GM19193 (cell line): ENCODE measurements at regions not wholly inside any gene's neighbourhood (a gene's known extent, or its start where the extent isn't known, plus 50 kb on each side); places are given as distances from the start of the nearest gene placed in this dataset.

Source experiments
- POLR2A ChIP-seq: IDR thresholded peaks from 4 replicates; pipeline ENCODE4 v1.6.1; 2011; ENCODE audit not compliant: insufficient read depth, insufficient read length; ENCODE audit errors: extremely low read depth

DNA sequence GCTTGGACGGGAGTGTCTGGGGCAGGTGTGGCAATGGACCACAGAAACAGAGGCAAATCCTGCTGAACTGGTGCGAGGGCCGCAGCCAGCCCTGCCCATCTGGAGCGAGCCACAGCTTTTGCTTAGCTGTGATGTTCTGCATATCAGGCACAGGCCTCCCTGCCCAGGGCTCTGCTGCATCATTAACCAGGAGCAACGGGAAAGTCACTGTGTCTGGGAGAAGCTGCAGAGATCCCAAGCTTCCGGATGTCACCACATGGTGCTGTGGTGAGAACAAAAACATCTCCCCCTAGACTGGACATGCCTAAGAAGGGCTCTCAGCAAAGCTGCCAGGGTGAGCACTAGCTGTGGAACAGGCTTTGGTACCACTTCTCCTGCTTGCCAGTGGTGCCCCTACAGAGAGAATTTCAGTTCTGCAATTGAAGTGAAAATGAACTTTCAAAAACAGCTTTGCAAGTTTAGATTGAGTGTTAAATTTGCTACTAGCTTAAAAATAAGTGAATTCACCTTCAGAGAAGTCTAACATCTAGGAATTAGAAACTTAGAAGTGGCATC is 172.9 kb upstream of the MYT1L start:
- TF ChIP-seq POLR2A, result no peak

DNA sequence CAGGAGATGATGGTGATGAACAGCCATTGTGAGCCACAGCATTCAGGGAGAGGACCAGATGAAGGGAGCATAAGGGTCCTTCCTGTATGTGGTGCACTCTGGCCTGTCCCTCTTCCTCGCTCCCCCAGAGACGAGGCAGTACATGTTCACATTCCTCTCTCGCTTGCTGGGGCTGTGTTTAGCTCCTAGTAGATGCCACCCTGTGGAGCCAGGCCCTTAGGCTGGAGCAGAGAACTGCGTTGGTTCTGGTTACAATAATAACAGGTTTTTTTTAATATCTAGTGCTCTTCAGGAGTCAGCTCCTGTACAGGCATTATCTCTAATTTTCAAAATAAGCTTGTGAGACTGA is 171.1 kb upstream of the MYT1L start:
- no peak for TF ChIP-seq POLR2A

DNA sequence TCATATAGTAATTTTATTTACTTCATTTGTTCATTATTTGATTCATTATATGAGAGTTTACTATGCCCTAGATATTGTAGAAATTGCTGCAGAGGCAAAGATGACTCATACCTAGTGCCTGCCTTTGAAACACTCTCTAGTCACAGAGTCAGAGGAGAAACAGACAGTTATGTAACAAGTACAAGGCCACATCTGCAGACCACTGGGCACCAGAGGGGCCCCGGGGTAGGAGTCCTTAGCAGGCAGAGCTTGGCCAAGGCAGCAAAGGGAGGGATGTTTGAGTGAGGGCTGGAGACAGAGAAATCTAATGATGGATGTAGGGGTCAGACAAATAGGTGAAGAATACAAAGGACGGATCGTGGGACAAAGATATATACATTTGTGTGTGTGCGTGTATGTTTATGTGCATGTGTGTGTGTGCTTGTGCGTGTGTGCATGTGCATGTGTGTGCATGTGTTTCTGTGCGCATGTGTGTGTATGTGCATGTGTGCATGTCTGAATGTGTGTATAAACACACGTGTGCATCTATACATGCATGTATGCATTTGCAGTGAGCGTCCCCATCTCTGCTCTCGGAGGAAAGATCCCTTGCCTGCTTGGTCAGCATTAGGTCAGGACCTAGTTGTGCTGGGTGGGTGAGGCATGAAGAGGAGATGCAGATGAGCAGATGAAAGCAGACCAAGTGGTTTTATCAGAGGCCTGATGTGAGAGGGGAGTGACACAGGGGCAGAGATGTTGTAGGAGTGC is 170.6 kb upstream of the MYT1L start:
- no peak for TF ChIP-seq POLR2A

DNA sequence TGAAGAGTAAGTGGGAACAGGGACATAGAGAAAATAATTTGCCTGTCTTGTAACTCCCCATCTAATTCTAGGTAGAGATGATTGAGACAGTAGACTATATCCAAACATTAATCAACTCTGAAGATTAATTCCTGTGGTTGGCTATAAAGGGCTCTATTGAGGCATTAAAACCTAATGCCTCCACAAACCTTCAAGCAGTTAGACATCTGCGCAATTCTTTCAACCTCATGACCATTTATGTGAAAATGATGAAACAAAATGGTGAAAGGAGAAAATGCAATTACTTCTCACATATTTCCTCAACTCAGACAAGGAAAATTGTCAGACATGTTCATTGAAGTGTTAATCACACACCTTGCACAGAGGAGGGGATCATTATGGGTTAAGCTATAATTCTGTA is 164.5 kb upstream of the MYT1L start:
- no peak for TF ChIP-seq POLR2A

DNA sequence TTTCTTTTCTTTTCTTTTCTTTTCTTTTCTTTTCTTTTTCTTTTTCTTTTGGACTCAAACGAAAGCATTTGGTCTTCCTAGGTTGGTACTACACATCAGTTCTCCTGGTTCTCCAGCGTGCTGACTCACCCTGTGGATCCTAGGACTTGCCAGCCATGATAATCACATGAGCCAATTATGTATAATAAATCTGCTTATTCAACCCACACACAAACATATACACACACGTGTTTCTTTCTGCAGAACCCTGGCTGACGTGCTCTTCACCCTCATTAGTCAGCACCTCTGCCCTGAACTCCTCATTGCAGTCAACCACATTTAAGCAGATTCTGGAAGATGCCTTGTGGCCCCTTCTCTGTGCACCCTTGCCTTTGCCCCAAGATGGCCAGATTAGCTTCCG is 162.4 kb upstream of the MYT1L start:
- no peak for TF ChIP-seq POLR2A

DNA sequence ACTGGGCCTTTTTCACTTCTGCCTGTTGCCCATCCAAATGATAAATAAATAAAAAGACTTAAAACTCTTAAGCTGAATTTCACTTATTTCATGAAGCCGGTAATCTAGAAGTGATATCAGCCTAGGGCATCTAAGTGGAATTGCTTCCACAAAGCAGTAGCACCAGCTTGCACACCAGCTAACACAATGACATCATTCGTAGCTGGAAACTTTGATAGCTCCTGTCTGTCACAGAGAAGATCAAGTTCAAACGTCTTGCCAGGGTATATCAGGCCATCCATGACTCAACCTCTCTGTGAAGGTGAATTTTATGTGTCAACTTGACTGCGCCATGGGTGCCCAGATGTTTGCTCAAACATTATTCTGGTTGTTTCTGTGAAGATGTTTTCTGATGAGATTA is 161.7 kb upstream of the MYT1L start:
- no peak for TF ChIP-seq POLR2A

DNA sequence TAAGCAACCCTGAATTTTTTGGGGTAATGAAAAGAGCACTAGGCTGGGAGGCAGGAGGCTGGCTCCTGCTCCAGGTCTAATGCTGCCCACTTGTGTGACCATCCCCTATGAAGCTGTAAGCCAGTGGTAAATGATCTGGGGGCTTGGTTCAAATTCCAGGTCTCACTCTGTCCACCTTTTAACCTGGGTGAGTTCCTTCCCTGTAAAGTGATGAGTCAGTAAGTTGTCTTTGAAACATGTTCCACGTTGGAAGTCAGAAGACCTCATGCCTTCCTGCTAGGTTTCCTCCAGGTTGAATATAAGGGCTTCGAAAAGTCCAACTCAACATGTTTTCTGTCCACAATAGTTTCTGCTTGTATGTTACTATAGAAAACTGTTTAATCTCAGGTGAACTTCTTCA is 160.9 kb upstream of the MYT1L start:
- no peak for TF ChIP-seq POLR2A

DNA sequence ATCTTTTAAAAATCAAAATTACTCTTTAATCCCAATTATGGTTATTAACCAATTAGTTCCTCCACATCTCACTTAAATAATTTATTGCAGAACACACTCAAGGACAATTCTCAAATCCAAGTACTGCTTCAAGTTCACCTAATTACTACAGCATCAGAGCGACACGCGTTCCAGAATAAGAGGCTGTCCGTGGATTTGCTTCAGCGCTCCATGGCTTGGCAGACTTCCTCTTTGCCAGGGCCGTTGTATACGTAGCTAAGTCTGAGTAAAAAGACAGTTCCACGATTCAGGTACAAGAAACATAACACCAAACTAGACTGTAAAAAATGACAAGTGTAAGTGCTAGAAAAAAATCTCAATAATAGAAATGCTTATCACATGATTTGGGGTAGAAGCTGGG is 153.2 kb upstream of the MYT1L start:
- no peak for TF ChIP-seq POLR2A

DNA sequence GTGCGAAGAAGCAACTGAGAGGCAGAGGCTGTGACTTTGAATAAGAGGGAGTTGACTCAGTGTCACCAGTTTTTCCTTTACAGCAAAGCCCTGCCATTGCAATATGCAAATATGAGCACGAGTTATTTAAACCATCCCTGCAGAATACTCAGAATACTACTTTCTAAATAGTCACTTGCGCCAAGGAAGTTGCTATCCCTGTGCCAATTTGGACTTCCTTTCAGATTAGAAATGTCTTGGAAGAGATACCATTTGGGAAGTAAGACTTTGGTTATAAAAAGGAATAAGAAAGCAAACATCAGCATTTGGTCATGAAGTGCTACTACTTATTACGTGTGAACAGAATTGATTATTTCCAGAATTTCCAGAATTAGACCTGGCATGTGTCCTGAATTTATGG is 151.8 kb upstream of the MYT1L start:
- TF ChIP-seq POLR2A, result no peak

DNA sequence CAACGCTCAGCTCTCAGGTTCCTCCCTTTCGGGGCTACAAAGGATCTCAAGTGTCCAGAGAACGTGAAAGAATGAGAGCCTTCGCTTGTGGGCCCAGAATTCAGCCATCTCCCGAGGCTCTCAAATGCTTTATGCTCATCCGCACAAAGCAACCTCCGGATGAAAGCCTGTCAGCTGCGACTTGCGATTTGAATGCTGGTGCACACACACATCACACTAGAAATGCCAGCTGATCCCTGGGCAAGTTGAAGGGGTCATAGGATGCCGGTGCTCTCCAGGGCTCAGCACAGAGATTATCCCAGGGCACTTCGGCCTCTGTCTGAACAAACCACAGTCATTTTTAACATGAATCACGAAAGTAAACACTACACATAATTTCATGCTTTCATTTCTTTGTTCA is 141.8 kb upstream of the MYT1L start:
- TF ChIP-seq POLR2A, result no peak

DNA sequence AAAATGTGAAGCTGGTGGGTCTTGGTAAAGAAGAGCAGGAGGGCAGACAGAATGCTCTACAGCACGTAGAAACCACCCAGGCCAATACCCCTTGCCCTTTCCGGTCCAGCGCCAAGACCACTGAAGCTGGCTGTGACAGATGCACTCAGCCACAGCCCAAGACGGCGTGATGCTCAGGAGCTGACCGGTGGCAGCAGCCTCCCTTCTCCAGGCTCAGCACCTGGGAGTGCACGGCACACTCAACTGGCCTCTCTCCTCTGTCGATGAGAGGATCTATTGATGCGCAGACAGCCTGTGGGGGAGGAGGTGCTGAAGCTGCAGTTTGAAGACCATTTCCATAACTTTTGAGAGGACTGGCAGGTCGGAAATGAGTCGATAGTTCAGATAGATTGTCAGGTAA is 141.0 kb upstream of the MYT1L start:
- TF ChIP-seq POLR2A, result no peak

DNA sequence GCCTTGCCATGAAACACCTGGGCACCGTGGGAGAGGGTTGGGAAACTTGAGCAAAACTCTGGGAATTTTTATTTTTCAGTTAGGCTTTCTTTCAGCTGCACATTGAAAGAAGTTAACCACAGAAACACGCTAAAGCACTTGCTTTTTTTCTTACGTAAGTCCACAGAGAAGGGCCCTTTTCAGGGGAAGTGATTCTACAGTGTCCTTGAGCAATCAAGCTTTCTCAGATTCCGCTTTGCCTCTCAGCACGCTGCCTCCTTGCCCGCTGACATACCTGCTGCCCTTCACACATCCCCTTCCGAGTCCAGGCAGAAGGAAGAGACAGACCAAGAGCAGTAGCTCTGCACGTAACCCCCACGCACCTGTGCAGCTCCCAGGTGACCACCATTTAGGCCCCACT is 135.5 kb upstream of the MYT1L start:
- TF ChIP-seq POLR2A, result no peak

DNA sequence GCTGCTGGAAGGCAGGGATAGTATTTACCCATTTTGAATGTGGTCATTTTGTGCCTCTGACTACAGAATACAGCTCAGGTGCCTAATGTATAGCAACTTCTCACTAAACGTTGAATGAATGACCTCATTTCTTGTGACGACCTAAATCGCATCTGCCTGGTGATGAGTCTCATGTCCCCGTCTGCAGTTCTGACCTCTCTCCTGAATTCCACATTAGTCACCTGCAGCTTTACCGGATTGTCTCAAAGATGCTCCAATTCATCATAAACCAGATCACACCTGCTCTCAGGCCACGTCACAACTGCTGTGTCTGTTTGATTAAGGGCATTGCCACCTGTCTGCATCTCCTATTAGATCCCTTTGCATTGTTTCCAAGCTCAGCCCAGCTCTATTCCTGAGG is 133.6 kb upstream of the MYT1L start:
- TF ChIP-seq POLR2A, result no peak

DNA sequence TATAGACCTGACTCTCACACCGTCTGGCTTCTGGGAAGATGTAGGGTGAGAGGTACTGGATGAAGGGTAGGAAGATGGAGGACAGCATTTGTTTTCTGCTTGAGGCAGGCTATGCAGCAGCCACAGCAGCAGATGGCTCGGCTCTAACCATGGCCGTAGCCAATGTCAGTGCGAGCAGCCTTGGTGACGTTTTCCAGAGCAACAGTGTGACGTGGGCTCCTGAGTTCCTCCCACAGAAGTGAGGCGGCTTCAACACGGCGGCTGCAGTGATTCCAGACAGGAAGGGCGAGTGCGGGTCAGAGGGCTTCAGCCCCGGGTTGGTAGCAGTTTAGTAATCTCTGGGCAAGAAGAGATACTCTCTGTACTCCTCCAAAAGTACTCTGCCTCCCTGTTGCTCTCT is 133.0 kb upstream of the MYT1L start:
- TF ChIP-seq POLR2A, result no peak

DNA sequence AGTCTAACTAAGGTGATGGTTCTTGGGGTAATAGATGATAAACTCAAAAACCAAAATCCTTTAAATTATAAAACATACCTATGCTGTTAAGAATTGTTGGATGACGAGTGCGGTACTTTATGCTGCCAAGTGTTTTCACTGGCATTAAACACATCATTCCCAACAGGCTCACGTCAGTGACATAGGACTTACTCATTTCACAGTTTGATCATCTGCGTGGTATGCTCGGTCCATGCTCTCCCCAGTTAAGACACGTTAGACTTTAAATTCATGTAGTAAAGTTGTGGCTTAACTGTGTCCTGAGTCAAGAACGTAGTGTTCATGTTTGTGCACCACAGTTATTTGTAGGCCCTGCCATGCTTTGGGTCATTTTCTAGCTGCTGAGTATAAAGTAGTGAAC is 125.6 kb upstream of the MYT1L start:
- TF ChIP-seq POLR2A, result no peak

DNA sequence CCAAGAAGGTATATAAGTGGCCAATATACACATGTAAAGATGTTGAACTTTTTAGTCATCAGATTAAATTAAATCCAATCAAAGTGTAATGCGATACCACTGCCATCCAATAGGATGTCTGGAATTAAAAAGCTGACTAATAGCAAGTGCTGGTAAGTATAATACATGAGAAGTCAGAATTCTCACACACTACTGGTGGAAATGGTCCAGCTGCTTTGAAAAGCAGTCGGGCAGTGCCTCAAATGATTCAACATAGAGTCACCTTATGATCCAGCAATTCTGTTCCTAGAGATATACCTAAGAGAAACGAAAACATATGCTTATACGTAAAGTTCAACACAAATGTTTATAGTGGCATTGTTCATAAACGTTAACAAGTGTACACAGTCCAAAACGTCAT is 124.1 kb upstream of the MYT1L start:
- no peak for TF ChIP-seq POLR2A

DNA sequence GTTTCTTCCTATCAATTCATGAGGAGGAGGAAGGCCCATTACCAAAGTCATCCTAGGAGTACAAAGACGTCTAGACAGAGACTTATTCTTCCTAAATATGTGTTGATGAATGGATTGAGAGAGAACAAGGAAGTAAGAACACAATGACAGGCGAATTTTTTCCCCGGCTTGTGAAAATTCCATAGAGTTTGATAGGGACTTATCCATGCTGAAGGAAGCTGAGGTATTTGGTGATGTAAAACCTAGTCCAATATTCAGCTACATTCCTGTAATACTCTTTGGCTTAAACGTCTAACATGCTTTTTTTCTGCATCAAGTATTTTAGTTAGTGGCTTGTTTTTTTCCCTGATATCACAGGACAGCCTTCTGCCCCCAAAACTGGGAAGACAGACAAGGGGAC is 121.9 kb upstream of the MYT1L start:
- TF ChIP-seq POLR2A, result no peak
